ENCODE measurements at regions not wholly inside any gene's neighbourhood (a gene's known extent, or its start where the extent isn't known, plus 50 kb on each side); places are given as distances from the start of the nearest gene placed in this dataset.

GRCh38 chr15:59953392-59953883 lies 50.7 kb upstream of the FOXB1 start:
- H3K36me3 Mint-ChIP-seq (ENCODE audit: insufficient read depth in 2 of 2), result no peaks in the 10 kb centered on the region
- H3K27me3 Mint-ChIP-seq (ENCODE audit: low read depth), result no peaks in the 10 kb centered on the region
- H3K4me1 Mint-ChIP-seq (ENCODE audit: low read depth), result peaks cover 4% of the 10 kb centered on the region
- H3K9me3 Mint-ChIP-seq, result peaks cover 0 to 2% of the 10 kb centered on the region in 2 donors
- DNase-seq (no peak), ATAC-seq (replicated peaks in 1 of 2) (no peak)
- H3K4me3 Mint-ChIP-seq, result no peak overlapping the region
- no peak overlapping the region for H3K27ac Mint-ChIP-seq

GRCh38 chr15:59952960-59953359 lies 51.2 kb upstream of the FOXB1 start:
- Mint-ChIP-seq H3K27ac (no peak overlapping the region), H3K4me1 (ENCODE audit: low read depth) (peaks cover 4% of the 10 kb centered on the region), H3K4me3 (no peak overlapping the region), H3K27me3 (ENCODE audit: low read depth) (no peaks in the 10 kb centered on the region), H3K36me3 (ENCODE audit: insufficient read depth in 2 of 2) (no peaks in the 10 kb centered on the region), H3K9me3 (peaks cover 0 to 2% of the 10 kb centered on the region in 2 donors)
- ATAC-seq (replicated peaks in 1 of 2), result no peak
- no peak for DNase-seq

- no peak for DNase-seq
- H3K4me1 Mint-ChIP-seq (ENCODE audit: low read depth), result peaks cover 4% of the 10 kb centered on the region
- H3K4me3 Mint-ChIP-seq, result no peak overlapping the region
- H3K36me3 Mint-ChIP-seq (ENCODE audit: insufficient read depth in 2 of 2), result no peaks in the 10 kb centered on the region
- H3K9me3 Mint-ChIP-seq, result peaks cover 0 to 2% of the 10 kb centered on the region in 2 donors
- no peak overlapping the region for H3K27ac Mint-ChIP-seq
- no peak for ATAC-seq (replicated peaks in 1 of 2)
- H3K27me3 Mint-ChIP-seq (ENCODE audit: low read depth), result no peaks in the 10 kb centered on the region
Observed at GRCh38 chr15:59950603-59951388, 53.3 kb upstream of the FOXB1 start.

- DNase-seq (no peak), ATAC-seq (replicated peaks in 1 of 2) (no peak)
- Mint-ChIP-seq H3K27ac (no peak overlapping the region), H3K4me3 (no peak overlapping the region), H3K36me3 (ENCODE audit: insufficient read depth in 2 of 2) (no peaks in the 10 kb centered on the region), H3K4me1 (ENCODE audit: low read depth) (peaks cover 4% of the 10 kb centered on the region), H3K27me3 (ENCODE audit: low read depth) (no peaks in the 10 kb centered on the region), H3K9me3 (peaks cover 0 to 2% of the 10 kb centered on the region in 2 donors)
Observed at GRCh38 chr15:59948924-59949613, 55.0 kb upstream of the FOXB1 start.

GRCh38 chr15:59946084-59946483 lies 58.0 kb upstream of the FOXB1 start:
- no peak overlapping the region for H3K4me3 Mint-ChIP-seq
- no peaks in the 10 kb centered on the region for H3K27me3 Mint-ChIP-seq (ENCODE audit: low read depth)
- no peaks in the 10 kb centered on the region for H3K9me3 Mint-ChIP-seq
- no peak for ATAC-seq (replicated peaks in 1 of 2)
- no peak for DNase-seq
- no peak overlapping the region for H3K27ac Mint-ChIP-seq
- H3K36me3 Mint-ChIP-seq (ENCODE audit: insufficient read depth in 2 of 2), result no peaks in the 10 kb centered on the region
- no peaks in the 10 kb centered on the region for H3K4me1 Mint-ChIP-seq (ENCODE audit: low read depth)

GRCh38 chr15:59945036-59945435 lies 59.1 kb upstream of the FOXB1 start:
- Mint-ChIP-seq H3K27ac (no peak overlapping the region), H3K9me3 (no peaks in the 10 kb centered on the region), H3K4me3 (no peak overlapping the region), H3K36me3 (ENCODE audit: insufficient read depth in 2 of 2) (no peaks in the 10 kb centered on the region), H3K27me3 (ENCODE audit: low read depth) (no peaks in the 10 kb centered on the region), H3K4me1 (ENCODE audit: low read depth) (no peaks in the 10 kb centered on the region)
- DNase-seq, result no peak
- ATAC-seq (replicated peaks in 1 of 2), result no peak

GRCh38 chr15:59941612-59942011 lies 62.5 kb upstream of the FOXB1 start:
- no peak overlapping the region for H3K4me3 Mint-ChIP-seq
- DNase-seq, result no peak
- no peaks in the 10 kb centered on the region for H3K4me1 Mint-ChIP-seq (ENCODE audit: low read depth)
- H3K36me3 Mint-ChIP-seq (ENCODE audit: insufficient read depth in 2 of 2), result no peaks in the 10 kb centered on the region
- no peaks in the 10 kb centered on the region for H3K9me3 Mint-ChIP-seq
- H3K27ac Mint-ChIP-seq, result no peak overlapping the region
- ATAC-seq (replicated peaks in 1 of 2), result no peak
- H3K27me3 Mint-ChIP-seq (ENCODE audit: low read depth), result no peaks in the 10 kb centered on the region

- Mint-ChIP-seq H3K4me1 (ENCODE audit: low read depth) (no peaks in the 10 kb centered on the region), H3K27ac (no peak overlapping the region), H3K4me3 (no peak overlapping the region), H3K9me3 (no peaks in the 10 kb centered on the region), H3K36me3 (ENCODE audit: insufficient read depth in 2 of 2) (no peaks in the 10 kb centered on the region), H3K27me3 (ENCODE audit: low read depth) (peaks cover 6% of the 10 kb centered on the region)
- ATAC-seq (replicated peaks in 1 of 2), result no peak
- DNase-seq, result no peak
Observed at GRCh38 chr15:59940928-59941327, 63.2 kb upstream of the FOXB1 start.

- Mint-ChIP-seq H3K27me3 (ENCODE audit: low read depth) (peaks cover 6% of the 10 kb centered on the region), H3K4me3 (no peak overlapping the region), H3K36me3 (ENCODE audit: insufficient read depth in 2 of 2) (no peaks in the 10 kb centered on the region), H3K27ac (no peak overlapping the region), H3K4me1 (ENCODE audit: low read depth) (no peaks in the 10 kb centered on the region), H3K9me3 (no peaks in the 10 kb centered on the region)
- no peak for ATAC-seq (replicated peaks in 1 of 2)
- DNase-seq, result no peak
Observed at GRCh38 chr15:59940456-59940855, 63.7 kb upstream of the FOXB1 start.

- ATAC-seq (replicated peaks in 1 of 2), result no peak
- Mint-ChIP-seq H3K27ac (no peak overlapping the region), H3K36me3 (ENCODE audit: insufficient read depth in 2 of 2) (no peaks in the 10 kb centered on the region), H3K9me3 (no peaks in the 10 kb centered on the region), H3K4me3 (no peak overlapping the region), H3K4me1 (ENCODE audit: low read depth) (peaks cover 4% of the 10 kb centered on the region), H3K27me3 (ENCODE audit: low read depth) (peaks cover 17% of the 10 kb centered on the region)
- DNase-seq, result no peak
Observed at GRCh38 chr15:59936741-59937140, 67.4 kb upstream of the FOXB1 start.

GRCh38 chr15:59933607-59934006 lies 70.5 kb upstream of the FOXB1 start:
- Mint-ChIP-seq H3K36me3 (ENCODE audit: insufficient read depth in 2 of 2) (no peaks in the 10 kb centered on the region), H3K9me3 (no peaks in the 10 kb centered on the region), H3K4me1 (ENCODE audit: low read depth) (peaks cover 4% of the 10 kb centered on the region), H3K27me3 (ENCODE audit: low read depth) (peaks cover 20% of the 10 kb centered on the region), H3K4me3 (no peak overlapping the region), H3K27ac (no peak overlapping the region)
- ATAC-seq (replicated peaks in 1 of 2), result no peak
- DNase-seq, result no peak

- H3K27ac Mint-ChIP-seq, result no peak overlapping the region
- H3K27me3 Mint-ChIP-seq (ENCODE audit: low read depth), result peaks cover 34% of the 10 kb centered on the region
- no peak for ATAC-seq (replicated peaks in 1 of 2)
- H3K9me3 Mint-ChIP-seq, result peaks cover 0 to 2% of the 10 kb centered on the region in 2 donors
- no peak for DNase-seq
- H3K4me3 Mint-ChIP-seq, result no peak overlapping the region
- H3K36me3 Mint-ChIP-seq (ENCODE audit: insufficient read depth in 2 of 2), result no peaks in the 10 kb centered on the region
- H3K4me1 Mint-ChIP-seq (ENCODE audit: low read depth), result peaks cover 4% of the 10 kb centered on the region
Observed at GRCh38 chr15:59931646-59932261, 72.4 kb upstream of the FOXB1 start.

GRCh38 chr15:59924812-59925522 lies 79.1 kb upstream of the FOXB1 start:
- Mint-ChIP-seq H3K27me3 (ENCODE audit: low read depth) (peaks cover 22% of the 10 kb centered on the region), H3K4me1 (ENCODE audit: low read depth) (peaks cover 28% of the 10 kb centered on the region), H3K36me3 (ENCODE audit: insufficient read depth in 2 of 2) (no peaks in the 10 kb centered on the region), H3K9me3 (peaks cover 0 to 2% of the 10 kb centered on the region in 2 donors), H3K27ac (peak overlapping the region; percentile 2), H3K4me3 (no peak overlapping the region)
- DNase-seq (no peak), ATAC-seq (replicated peaks in 1 of 2) (no peak)
